ENCODE measurements at regions not wholly inside any gene's neighbourhood (a gene's known extent, or its start where the extent isn't known, plus 50 kb on each side); places are given as distances from the start of the nearest gene placed in this dataset.

- peak; percentile 45 for DNase-seq (ENCODE audit: low spot score)
These were observed 118.4 kb downstream of the CPZ start for GRCh38 chr4:8710946-8711345.

DNA sequence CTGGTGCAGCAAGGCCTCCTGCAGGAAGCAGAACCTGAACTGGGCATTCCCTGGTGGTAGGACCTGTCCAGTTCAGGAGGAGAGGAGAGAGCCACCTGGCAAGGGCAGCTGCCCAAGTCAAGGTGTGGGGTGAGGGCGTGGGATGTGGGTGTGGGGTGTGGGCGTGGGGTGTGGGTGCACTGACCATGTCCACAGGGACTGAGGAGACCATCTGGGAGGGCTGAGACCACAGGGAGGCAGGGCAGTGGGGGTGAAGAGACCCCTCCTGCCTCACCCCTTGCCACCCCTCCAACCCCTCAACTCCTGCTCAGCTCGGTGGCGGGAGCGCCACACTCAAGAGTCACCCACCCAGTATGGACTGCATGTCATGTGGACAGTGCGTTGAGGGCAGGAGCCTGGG is 117.9 kb downstream of the CPZ start:
- TF ChIP-seq CTCF (IDR thresholded peaks at IDR 0.05), result no peak
- DNase-seq (ENCODE audit: low spot score), result peak; percentile 62

More at GRCh38 chr4:8710946-8711345, 118.4 kb downstream of the CPZ start:
- H3K4me3 ChIP-seq, result no peak overlapping the region
- TF ChIP-seq CTCF (IDR thresholded peaks at IDR 0.05), result no peak
- no peak overlapping the region for H3K27ac ChIP-seq

GRCh38 chr4:8709729-8710360 is 117.3 kb downstream of the CPZ start:
- H3K27ac ChIP-seq, result no peak overlapping the region
- DNase-seq (ENCODE audit: low spot score), result peak; percentile 64
- H3K4me3 ChIP-seq, result no peak overlapping the region
- no peak for TF ChIP-seq CTCF (IDR thresholded peaks at IDR 0.05)

More for the DNA sequence above, 117.9 kb downstream of the CPZ start:
- H3K4me3 ChIP-seq, result no peak overlapping the region
- H3K27ac ChIP-seq, result no peak overlapping the region

- peak; percentile 54 for DNase-seq (ENCODE audit: low spot score)
- Histone ChIP-seq H3K27ac (no peak overlapping the region), H3K4me3 (no peak overlapping the region)
- no peak for TF ChIP-seq CTCF (IDR thresholded peaks at IDR 0.05)
These were observed 116.6 kb downstream of the CPZ start for GRCh38 chr4:8709050-8709728.

GRCh38 chr4:8708401-8709021 is 115.9 kb downstream of the CPZ start:
- Histone ChIP-seq H3K27ac (no peak overlapping the region), H3K4me3 (no peak overlapping the region)
- no peak for TF ChIP-seq CTCF (IDR thresholded peaks at IDR 0.05)
- peak; percentile 60 for DNase-seq (ENCODE audit: low spot score)

DNA sequence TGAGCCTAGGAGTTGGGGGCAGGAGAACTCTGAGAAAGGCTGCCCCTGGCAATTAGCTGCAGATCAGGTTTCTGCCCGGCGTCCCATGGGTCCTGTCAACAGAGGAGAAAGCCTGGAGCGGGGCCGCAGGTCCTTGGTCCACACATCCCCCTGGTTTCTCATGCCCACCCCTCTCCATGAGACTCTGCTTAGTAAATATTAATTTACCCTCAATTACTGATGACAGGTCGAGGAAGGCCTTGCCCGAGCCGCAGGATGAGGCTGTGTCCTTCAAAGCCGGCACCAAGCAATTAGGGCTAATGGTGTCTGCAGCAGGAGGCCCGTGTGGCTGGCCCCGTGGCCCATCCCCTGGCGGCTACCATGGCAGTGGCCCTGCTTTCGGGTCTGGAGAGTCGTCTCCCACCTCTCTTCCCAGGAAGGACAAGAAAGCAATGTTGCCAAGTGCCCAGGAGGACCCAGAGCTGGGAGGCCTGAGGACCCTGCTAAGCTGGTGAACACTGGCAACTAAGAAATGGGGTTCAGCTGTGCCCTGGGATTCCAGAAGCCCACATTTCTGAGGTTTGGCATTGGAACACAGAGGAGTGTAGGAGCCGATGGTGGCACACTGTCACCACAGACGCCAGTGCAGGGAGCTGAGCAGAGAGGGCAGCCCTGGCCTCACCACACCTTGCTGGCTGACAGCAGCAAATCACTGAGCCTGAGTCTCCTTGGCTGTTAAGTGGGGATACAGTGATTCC is 114.6 kb downstream of the CPZ start:
- Histone ChIP-seq H3K4me3 (no peak overlapping the region), H3K27ac (no peak overlapping the region)
- no peak for TF ChIP-seq CTCF (IDR thresholded peaks at IDR 0.05)
- peak; percentile 38 for DNase-seq (ENCODE audit: low spot score)

Measured in coronary artery (tissue), 2 donors.